ENCODE measurements at regions not wholly inside any gene's neighbourhood (a gene's known extent, or its start where the extent isn't known, plus 50 kb on each side); places are given as distances from the start of the nearest gene placed in this dataset.
"Not testable (repeated sequence)": the region's sequence is repeated elsewhere in the genome, so short reads cannot be mapped to it uniquely, and the experiment has no call there.

DNA sequence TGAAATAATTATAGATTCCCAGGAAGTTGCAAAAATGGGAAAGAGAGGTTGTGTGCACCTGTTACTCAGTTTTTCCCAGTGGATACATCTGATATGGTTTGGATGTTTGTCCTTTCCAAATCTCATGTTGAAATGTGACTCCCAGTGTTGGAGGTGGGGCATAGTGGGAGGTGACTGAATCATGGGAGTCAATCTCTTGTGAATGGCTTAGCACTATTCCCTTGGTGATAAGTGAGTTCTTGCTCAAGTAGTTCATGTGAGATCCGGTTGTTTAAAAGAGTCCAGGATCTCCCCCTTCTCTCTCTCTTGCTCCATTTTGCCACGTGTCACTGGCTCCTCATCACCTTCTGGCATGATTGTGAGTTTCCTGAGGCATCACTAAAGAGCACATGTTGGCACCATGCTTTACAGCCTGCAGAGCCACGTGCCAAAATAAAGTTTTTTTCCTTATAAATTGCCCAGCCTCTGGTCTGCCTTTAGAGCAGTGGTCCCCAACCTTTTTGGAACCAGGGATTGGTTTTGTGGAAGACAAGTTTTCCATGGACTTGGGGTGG is 149.2 kb downstream of the RAMP3 start:
- Mint-ChIP-seq H3K4me1 (ENCODE audit: unreplicated experiment) (no peaks in the 10 kb centered on the region), H3K27ac (no peak overlapping the region), H3K27me3 (peaks cover 9% of the 10 kb centered on the region), H3K4me3 (no peak overlapping the region), H3K9me3 (peaks cover 6% of the 10 kb centered on the region), H3K36me3 (no peaks in the 10 kb centered on the region)
- no peak for TF ChIP-seq CTCF (conservative IDR thresholded peaks at IDR 0.05)
- DNase-seq (ENCODE audit: extremely low spot score, unreplicated experiment) = no peak

DNA sequence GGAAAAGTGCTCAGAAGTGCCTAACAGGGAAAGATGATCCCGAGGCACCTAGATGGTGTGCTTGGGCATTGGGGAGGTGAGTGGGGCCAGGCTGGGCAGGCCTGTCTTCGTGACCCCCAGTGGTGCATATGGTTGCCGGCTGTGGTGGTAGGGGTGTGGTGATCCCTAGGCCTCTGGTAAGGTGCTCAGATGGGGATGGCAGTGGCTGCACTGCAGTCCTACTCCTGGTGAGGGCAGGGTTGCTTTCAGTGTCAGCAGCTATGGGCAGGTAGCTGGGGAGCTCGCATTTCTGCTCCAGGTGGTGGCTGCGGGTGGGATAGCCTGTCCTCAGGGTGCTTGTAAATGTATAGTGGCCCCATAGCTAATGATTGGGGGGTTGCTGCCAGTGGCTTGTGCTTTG is 154.0 kb downstream of the RAMP3 start:
- DNase-seq (ENCODE audit: extremely low spot score, unreplicated experiment) = no peak
- Mint-ChIP-seq H3K36me3 (no peaks in the 10 kb centered on the region), H3K27me3 (peaks cover 4% of the 10 kb centered on the region), H3K9me3 (peaks cover 6% of the 10 kb centered on the region), H3K4me1 (ENCODE audit: unreplicated experiment) (no peaks in the 10 kb centered on the region), H3K4me3 (no peak overlapping the region), H3K27ac (no peak overlapping the region)
- no peak for TF ChIP-seq CTCF (conservative IDR thresholded peaks at IDR 0.05)

- not testable (repeated sequence) for H3K4me3 Mint-ChIP-seq; H3K27ac Mint-ChIP-seq; DNase-seq (ENCODE audit: extremely low spot score, unreplicated experiment); H3K27me3 Mint-ChIP-seq; H3K4me1 Mint-ChIP-seq (ENCODE audit: unreplicated experiment); H3K9me3 Mint-ChIP-seq; H3K36me3 Mint-ChIP-seq
These were observed 157.9 kb downstream of the RAMP3 start for GRCh38 chr7:45315512-45315911.

DNA sequence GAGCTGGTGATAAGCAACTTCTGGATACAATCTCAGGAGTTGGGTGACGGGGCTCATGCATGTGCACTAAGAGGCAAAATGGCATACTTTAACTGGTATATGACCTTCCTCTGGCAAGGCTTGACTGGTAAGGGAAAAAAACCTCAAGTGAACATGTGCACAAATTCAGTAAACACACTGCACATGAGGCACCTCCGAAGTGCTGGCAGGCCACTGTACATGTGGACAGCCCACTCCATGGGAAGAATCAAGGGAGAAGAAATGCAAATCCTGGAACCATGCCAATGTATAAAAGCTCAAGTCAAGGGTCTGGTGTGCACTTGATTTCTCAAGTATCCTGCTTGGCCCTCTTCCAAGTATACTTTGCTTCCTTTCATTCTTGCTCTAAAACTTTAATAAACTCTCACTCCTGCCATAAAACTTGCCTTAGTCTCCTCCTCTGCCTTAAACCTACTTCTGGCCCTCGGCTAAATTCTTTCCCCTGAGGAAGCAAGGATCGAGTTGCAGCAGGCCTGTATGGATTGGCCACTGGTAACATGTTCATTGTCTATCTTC is 167.2 kb downstream of the RAMP3 start:
- DNase-seq (ENCODE audit: extremely low spot score, unreplicated experiment) = no peak
- Mint-ChIP-seq H3K4me1 (ENCODE audit: unreplicated experiment) (no peaks in the 10 kb centered on the region), H3K4me3 (no peak overlapping the region), H3K27ac (no peak overlapping the region), H3K27me3 (no peaks in the 10 kb centered on the region), H3K36me3 (no peaks in the 10 kb centered on the region), H3K9me3 (no peaks in the 10 kb centered on the region)
- TF ChIP-seq CTCF (conservative IDR thresholded peaks at IDR 0.05) = no peak

- Mint-ChIP-seq H3K36me3 (no peaks in the 10 kb centered on the region), H3K4me1 (ENCODE audit: unreplicated experiment) (no peaks in the 10 kb centered on the region), H3K4me3 (no peak overlapping the region), H3K9me3 (no peaks in the 10 kb centered on the region), H3K27me3 (no peaks in the 10 kb centered on the region), H3K27ac (no peak overlapping the region)
- no peak for DNase-seq (ENCODE audit: extremely low spot score, unreplicated experiment)
- TF ChIP-seq CTCF (conservative IDR thresholded peaks at IDR 0.05) = no peak
These were observed 167.8 kb downstream of the RAMP3 start for GRCh38 chr7:45325378-45325777.

- Mint-ChIP-seq H3K27ac (no peak overlapping the region), H3K4me3 (no peak overlapping the region), H3K27me3 (no peaks in the 10 kb centered on the region), H3K36me3 (no peaks in the 10 kb centered on the region), H3K4me1 (ENCODE audit: unreplicated experiment) (no peaks in the 10 kb centered on the region), H3K9me3 (peaks cover 11% of the 10 kb centered on the region)
- no peak for TF ChIP-seq CTCF (conservative IDR thresholded peaks at IDR 0.05)
- DNase-seq (ENCODE audit: extremely low spot score, unreplicated experiment) = no peak
These were observed 170.9 kb downstream of the RAMP3 start for GRCh38 chr7:45328403-45328981.
